GM10266 (cell line): ENCODE measurements at regions not wholly inside any gene's neighbourhood (a gene's known extent, or its start where the extent isn't known, plus 50 kb on each side); places are given as distances from the start of the nearest gene placed in this dataset.

ENCODE experiments used
- DNase-seq: peaks from one replicate; pipeline ENCODE4 v3.0.0; 2012; ENCODE audit errors: extremely low spot score
- TF ChIP-seq, protein P1 (sequence below): IDR thresholded peaks from 2 replicates; pipeline ENCODE4 v1.5.1; 2012; ENCODE audit warnings: mild to moderate bottlenecking, low read depth; ENCODE audit not compliant: control insufficient read depth, insufficient read depth; ENCODE audit errors: missing control alignments

DNA sequence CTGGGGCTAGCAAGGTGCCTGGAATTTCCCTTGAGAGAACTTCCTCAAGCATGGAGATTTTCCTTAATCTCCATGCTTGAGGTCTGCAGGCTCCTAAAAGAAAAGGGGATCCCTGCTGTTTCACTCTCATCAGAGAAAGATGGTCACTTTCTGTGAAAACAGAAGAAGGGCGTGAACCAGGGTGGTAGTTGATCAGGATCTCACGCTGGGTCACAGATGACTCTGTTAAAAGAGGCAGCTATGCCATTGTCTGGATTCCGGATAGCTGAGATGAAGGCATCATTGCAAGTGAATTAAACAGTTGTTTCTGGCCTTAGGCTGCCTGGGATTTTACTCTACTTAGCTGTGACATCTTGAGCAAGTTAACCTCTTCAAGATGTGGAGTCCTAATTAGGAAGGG, 525.9 kb downstream of the TYW1 start:
- TF ChIP-seq, protein P1, sequence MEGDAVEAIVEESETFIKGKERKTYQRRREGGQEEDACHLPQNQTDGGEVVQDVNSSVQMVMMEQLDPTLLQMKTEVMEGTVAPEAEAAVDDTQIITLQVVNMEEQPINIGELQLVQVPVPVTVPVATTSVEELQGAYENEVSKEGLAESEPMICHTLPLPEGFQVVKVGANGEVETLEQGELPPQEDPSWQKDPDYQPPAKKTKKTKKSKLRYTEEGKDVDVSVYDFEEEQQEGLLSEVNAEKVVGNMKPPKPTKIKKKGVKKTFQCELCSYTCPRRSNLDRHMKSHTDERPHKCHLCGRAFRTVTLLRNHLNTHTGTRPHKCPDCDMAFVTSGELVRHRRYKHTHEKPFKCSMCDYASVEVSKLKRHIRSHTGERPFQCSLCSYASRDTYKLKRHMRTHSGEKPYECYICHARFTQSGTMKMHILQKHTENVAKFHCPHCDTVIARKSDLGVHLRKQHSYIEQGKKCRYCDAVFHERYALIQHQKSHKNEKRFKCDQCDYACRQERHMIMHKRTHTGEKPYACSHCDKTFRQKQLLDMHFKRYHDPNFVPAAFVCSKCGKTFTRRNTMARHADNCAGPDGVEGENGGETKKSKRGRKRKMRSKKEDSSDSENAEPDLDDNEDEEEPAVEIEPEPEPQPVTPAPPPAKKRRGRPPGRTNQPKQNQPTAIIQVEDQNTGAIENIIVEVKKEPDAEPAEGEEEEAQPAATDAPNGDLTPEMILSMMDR, result no peak
- no peak for DNase-seq

DNA sequence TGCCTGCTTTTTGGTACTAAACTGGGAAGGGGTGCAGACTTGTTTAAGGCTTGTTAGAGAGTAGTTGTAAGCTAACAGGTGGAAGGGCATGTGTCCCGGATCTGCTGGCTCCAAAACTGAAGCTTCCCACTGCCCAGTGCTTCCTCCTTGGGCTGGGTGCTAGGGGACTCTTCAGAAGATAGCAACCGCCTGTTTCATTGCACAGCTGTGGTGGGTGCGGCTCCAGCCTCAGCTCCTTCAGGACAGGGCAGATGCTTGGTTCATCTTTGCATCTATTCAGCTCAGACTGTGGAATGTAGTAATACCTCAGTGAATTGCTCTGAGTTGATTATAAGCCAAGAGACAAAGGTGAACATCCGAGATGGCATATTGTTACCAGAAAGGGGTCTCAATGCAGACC, 527.1 kb downstream of the TYW1 start:
- TF ChIP-seq, protein P1, result no peak

GRCh38 chr7:67525588-67525987, 529.0 kb downstream of the TYW1 start:
- DNase-seq, result no peak
- TF ChIP-seq, protein P1, result no peak

More for the DNA sequence above, 527.1 kb downstream of the TYW1 start:
- no peak for DNase-seq

DNA sequence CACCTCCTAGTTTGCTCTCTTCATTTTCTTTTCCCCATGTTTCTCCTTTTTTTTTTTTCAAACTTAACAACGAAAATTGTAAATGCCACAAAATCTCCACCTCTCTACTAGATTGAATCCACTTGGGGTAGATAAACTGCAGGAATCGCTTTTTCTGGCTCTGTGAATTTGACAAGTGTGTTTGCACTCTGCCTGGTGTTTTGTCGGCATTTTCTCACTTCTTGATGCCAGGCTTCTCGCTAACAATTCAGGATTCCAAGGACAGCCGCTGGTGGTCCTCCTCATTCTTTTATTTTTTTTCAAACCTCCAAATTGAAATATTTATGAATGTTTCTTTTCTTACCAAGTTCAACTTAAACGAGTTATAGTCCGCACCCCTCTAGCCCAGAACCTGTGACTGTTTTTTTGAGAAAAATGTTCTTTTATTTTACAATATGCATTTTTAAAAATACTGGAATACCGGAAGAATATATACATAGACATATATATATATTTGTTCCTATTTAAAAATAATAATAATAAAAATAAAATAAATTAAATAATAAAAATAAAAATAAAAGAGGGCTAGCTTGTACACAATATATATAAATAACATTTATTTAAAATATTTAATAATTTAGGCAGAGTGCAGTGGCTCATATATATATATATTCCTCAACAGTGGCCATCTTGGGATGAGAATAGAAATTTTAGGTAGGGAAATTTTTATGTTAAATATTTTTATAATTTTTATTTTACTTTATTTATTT, 538.8 kb downstream of the TYW1 start:
- TF ChIP-seq, protein P1, result no peak
- DNase-seq, result no peak

DNA sequence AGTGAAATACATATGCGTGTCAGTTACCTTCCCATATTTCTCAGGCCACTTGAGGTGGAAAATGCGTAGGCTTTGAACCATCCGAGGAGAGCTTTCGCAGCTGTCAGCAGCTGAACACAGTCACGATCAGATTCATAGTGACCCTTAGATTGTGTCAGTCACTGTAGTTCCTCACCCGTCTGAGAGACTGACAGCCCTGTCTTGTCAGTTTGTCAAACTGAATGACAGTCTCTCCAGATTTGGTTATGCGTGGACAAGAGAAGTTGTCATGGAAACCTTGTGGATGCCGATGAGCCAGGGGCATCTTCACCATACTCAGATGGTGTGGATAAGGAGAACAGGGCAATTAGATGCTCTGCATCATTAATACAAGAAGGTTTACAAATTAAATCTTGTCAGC, 546.3 kb downstream of the TYW1 start:
- TF ChIP-seq, protein P1, result no peak
- DNase-seq, result no peak

DNA sequence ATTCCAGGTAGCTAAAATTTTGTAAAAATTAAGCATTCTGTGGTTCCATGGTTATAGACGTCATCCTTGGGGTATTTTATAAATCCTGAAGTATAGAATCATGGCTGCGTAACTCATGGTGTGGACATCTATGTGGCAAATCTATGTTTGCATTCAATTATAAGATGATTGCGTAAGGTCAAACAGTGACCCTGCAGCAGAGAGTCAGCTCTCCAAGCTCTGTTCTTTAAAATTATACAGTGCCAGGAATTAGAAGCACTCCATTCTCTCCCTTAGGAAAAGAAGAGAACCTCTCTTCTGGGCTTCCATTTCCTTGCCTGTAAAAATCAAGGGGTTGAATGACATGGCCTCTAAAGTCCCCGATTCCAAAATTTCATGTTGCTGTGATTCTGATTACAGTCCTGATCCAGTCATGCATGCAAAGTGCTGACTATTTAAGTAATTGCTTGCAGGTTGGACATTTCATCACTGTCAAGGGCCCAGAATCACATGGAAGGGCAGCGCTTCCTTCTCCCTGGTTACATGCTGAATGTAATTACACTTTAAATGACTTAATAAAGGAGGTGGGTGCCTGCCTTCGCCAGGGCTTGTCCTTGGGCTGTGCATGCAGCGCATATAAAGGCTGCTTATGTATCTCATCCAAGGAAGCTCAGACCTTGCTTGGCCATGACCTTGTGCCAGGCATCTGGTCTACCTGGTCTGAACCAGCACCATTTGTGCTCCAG, 550.7 kb downstream of the TYW1 start:
- DNase-seq, result no peak
- TF ChIP-seq, protein P1, result no peak

DNA sequence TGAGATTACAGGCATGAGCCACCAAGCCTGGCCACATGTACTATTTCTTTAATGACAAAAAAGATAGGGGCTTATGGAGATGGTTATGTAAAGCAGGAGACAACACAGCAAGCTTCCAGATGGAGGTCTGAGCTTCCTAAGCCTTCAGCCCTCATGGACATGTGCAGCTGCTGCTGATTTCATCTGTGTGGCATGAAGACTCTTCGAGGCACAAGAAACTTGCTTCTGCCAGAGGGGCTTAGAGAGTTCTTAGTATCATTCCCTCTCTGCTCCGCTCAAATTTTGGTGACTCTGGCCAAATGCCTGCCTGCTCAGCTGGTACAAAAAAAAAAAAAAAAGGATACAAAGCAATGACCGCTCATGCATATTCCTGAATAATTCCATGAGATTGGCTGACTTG, 552.5 kb downstream of the TYW1 start:
- TF ChIP-seq, protein P1, result no peak
- DNase-seq, result no peak
